Naive thymus-derived CD4-positive, alpha-beta T cell (primary cell): ENCODE measurements at regions not wholly inside any gene's neighbourhood (a gene's known extent, or its start where the extent isn't known, plus 50 kb on each side); places are given as distances from the start of the nearest gene placed in this dataset.

Experiments used
- ATAC-seq: fragments of 150-1000 bp; cut with Tn5 transposase; 2 replicates; pipeline ENCODE4 v1.10.0; 2021; ENCODE audit warnings: mild to moderate bottlenecking, moderate library complexity
- CTCF ChIA-PET: fragments of 350-600 bp; sonication (Branson Sonifier 250); formaldehyde crosslinking; loops from one replicate; lab custom pipeline; 2021; ENCODE audit warnings: antibody characterized with exemption; lab: Charles Lee
- POLR2A ChIA-PET: fragments of 350-600 bp; sonication (Branson Sonifier 250); formaldehyde crosslinking; loops from one replicate; lab custom pipeline; 2021; ENCODE audit warnings: antibody characterized with exemption, inconsistent platforms; lab: Charles Lee
- DNase-seq, 9 donors: peaks; one replicate each; pipeline versions ENCODE4 v3.0.0 to v3.0.0-alpha.2; 2020 to 2022; ENCODE audit warnings: mixed read lengths in 1 of 9
- H3K27ac ChIP-seq: one replicate; pipeline ENCODE4 v1.7.0; 2013; ENCODE audit warnings: mild to moderate bottlenecking, low read depth, low read length, moderate library complexity
- H3K27me3 ChIP-seq, 2 donors: one replicate each; pipeline ENCODE4 v1.7.0; 2013; ENCODE audit warnings: low read length in 2 of 2, mild to moderate bottlenecking in 2 of 2, moderate library complexity in 2 of 2; ENCODE audit not compliant: control insufficient read depth in 2 of 2, insufficient read depth in 2 of 2
- H3K36me3 ChIP-seq, 3 experiments: 1 replicate in 2 of 3; 2 replicates in 1 of 3; pipeline ENCODE4 v1.7.0; 2013; ENCODE audit warnings: low read length in 3 of 3, mild to moderate bottlenecking in 3 of 3, moderate library complexity in 1 of 3; ENCODE audit not compliant: insufficient read depth in 3 of 3, control insufficient read depth in 2 of 3
- H3K4me1 ChIP-seq, 2 donors: one replicate each; pipeline ENCODE4 v1.7.0; 2013; ENCODE audit warnings: low read length in 2 of 2, mild to moderate bottlenecking in 2 of 2, moderate library complexity in 1 of 2; ENCODE audit not compliant: control insufficient read depth in 2 of 2, insufficient read depth in 2 of 2
- H3K4me3 ChIP-seq: 2 replicates; pipeline ENCODE4 v1.7.0; 2013; ENCODE audit warnings: mild to moderate bottlenecking, low read length
- H3K9me3 ChIP-seq, 3 experiments: 1 replicate in 2 of 3; 2 replicates in 1 of 3; pipeline ENCODE4 v1.7.0; 2013; ENCODE audit warnings: low read length in 3 of 3; ENCODE audit not compliant: control insufficient read depth in 2 of 3
- H3K27ac Mint-ChIP-seq, 9 donors: one replicate each; pipeline ENCODE4 v1.8.0; 2020 to 2022; ENCODE audit warnings: mixed read lengths in 9 of 9, mild to moderate bottlenecking in 8 of 9, moderate library complexity in 5 of 9, inconsistent platforms in 2 of 9
- H3K27me3 Mint-ChIP-seq, 5 donors: one replicate each; pipeline ENCODE4 v1.8.0; 2021 to 2022; ENCODE audit warnings: mixed read lengths in 5 of 5, mild to moderate bottlenecking in 1 of 5
- H3K36me3 Mint-ChIP-seq, 5 donors: one replicate each; pipeline ENCODE4 v1.8.0; 2020 to 2022; ENCODE audit warnings: mixed read lengths in 5 of 5, mild to moderate bottlenecking in 3 of 5, inconsistent platforms in 1 of 5
- H3K4me1 Mint-ChIP-seq, 7 donors: one replicate each; pipeline ENCODE4 v1.8.0; 2020 to 2022; ENCODE audit warnings: mixed read lengths in 7 of 7, mild to moderate bottlenecking in 3 of 7, inconsistent platforms in 1 of 7
- H3K4me3 Mint-ChIP-seq, 10 donors: one replicate each; pipeline ENCODE4 v1.8.0; 2020 to 2022; ENCODE audit warnings: mild to moderate bottlenecking in 10 of 10, mixed read lengths in 10 of 10, moderate library complexity in 6 of 10, inconsistent platforms in 2 of 10
- H3K9me3 Mint-ChIP-seq, 11 donors: one replicate each; pipeline ENCODE4 v1.8.0; 2020 to 2022; ENCODE audit warnings: mixed read lengths in 11 of 11, mild to moderate bottlenecking in 4 of 11, inconsistent platforms in 1 of 11, moderate library complexity in 1 of 11
- intact Hi-C, 2 donors: fragments of 100-400 bp; cut with micrococcal nuclease; formaldehyde crosslinking; loops; one replicate each; pipeline ENCODE4 v1.15.1; 2023

- peaks cover 0 to 19% (median 8%) of the 10 kb centered on the region in 11 donors for H3K9me3 Mint-ChIP-seq
- H3K27me3 Mint-ChIP-seq, result no peaks in the 10 kb centered on the region
- H3K4me1 Mint-ChIP-seq, result no peaks in the 10 kb centered on the region
- POLR2A ChIA-PET, result no interaction called here
- CTCF ChIA-PET, result no interaction called here
- peaks cover 0 to 3% (median 0%) of the 10 kb centered on the region in 5 donors for H3K36me3 Mint-ChIP-seq
- no peaks in the 10 kb centered on the region for H3K27me3 ChIP-seq
- no peaks in the 10 kb centered on the region for H3K36me3 ChIP-seq
- DNase-seq (no peak), ATAC-seq (no peak)
- intact Hi-C loops, result no loop called here
- H3K4me3 Mint-ChIP-seq, result no peak overlapping the region
- no peak overlapping the region for H3K27ac ChIP-seq
- H3K4me3 ChIP-seq, result no peak overlapping the region
- H3K27ac Mint-ChIP-seq, result no peak overlapping the region
- peaks cover 0 to 7% (median 0%) of the 10 kb centered on the region in 3 experiments for H3K9me3 ChIP-seq
- H3K4me1 ChIP-seq, result no peaks in the 10 kb centered on the region
Measured at GRCh38 chr4:116515959-116516358, 569.4 kb downstream of the TRAM1L1 start.

- H3K4me1 Mint-ChIP-seq, result no peaks in the 10 kb centered on the region
- DNase-seq (no peak), ATAC-seq (no peak)
- H3K4me1 ChIP-seq, result no peaks in the 10 kb centered on the region
- no peak overlapping the region for H3K27ac Mint-ChIP-seq
- no peaks in the 10 kb centered on the region for H3K36me3 Mint-ChIP-seq
- H3K9me3 Mint-ChIP-seq, result peaks cover 0 to 13% (median 5%) of the 10 kb centered on the region in 11 donors
- H3K27me3 ChIP-seq, result no peaks in the 10 kb centered on the region
- peaks cover 0 to 3% (median 0%) of the 10 kb centered on the region in 3 experiments for H3K9me3 ChIP-seq
- ChIA-PET POLR2A (no interaction called here), CTCF (no interaction called here)
- intact Hi-C loops, result no loop called here
- no peak overlapping the region for H3K4me3 ChIP-seq
- no peaks in the 10 kb centered on the region for H3K36me3 ChIP-seq
- no peak overlapping the region for H3K4me3 Mint-ChIP-seq
- H3K27me3 Mint-ChIP-seq, result no peaks in the 10 kb centered on the region
- H3K27ac ChIP-seq, result no peak overlapping the region
Measured at GRCh38 chr4:116512552-116512951, 572.8 kb downstream of the TRAM1L1 start.

- Histone ChIP-seq H3K27me3 (no peaks in the 10 kb centered on the region), H3K4me1 (no peaks in the 10 kb centered on the region), H3K36me3 (no peaks in the 10 kb centered on the region), H3K27ac (no peak overlapping the region), H3K4me3 (no peak overlapping the region), H3K9me3 (no peaks in the 10 kb centered on the region)
- ATAC-seq, result no peak
- no peaks in the 10 kb centered on the region for H3K4me1 Mint-ChIP-seq
- ChIA-PET POLR2A (no interaction called here), CTCF (no interaction called here)
- no peak for DNase-seq
- no peak overlapping the region for H3K27ac Mint-ChIP-seq
- no peaks in the 10 kb centered on the region for H3K27me3 Mint-ChIP-seq
- H3K9me3 Mint-ChIP-seq, result peaks cover 0 to 5% (median 0%) of the 10 kb centered on the region in 11 donors
- intact Hi-C loops, result no loop called here
- H3K36me3 Mint-ChIP-seq, result no peaks in the 10 kb centered on the region
- H3K4me3 Mint-ChIP-seq, result no peak overlapping the region
Measured at GRCh38 chr4:116501954-116502353, 583.4 kb downstream of the TRAM1L1 start.

- Histone ChIP-seq H3K36me3 (no peaks in the 10 kb centered on the region), H3K27ac (no peak overlapping the region), H3K9me3 (no peaks in the 10 kb centered on the region), H3K4me3 (no peak overlapping the region), H3K4me1 (no peaks in the 10 kb centered on the region), H3K27me3 (no peaks in the 10 kb centered on the region)
- DNase-seq (no peak), ATAC-seq (no peak)
- Mint-ChIP-seq H3K36me3 (no peaks in the 10 kb centered on the region), H3K27me3 (no peaks in the 10 kb centered on the region), H3K9me3 (peaks cover 0 to 5% (median 0%) of the 10 kb centered on the region in 11 donors), H3K4me3 (no peak overlapping the region), H3K27ac (no peak overlapping the region), H3K4me1 (no peaks in the 10 kb centered on the region)
- intact Hi-C loops, result no loop called here
- ChIA-PET CTCF (no interaction called here), POLR2A (no interaction called here)
Measured at GRCh38 chr4:116500225-116500624, 585.2 kb downstream of the TRAM1L1 start.

- no peak overlapping the region for H3K27ac ChIP-seq
- CTCF ChIA-PET, result no interaction called here
- Mint-ChIP-seq H3K27ac (no peak overlapping the region), H3K27me3 (no peaks in the 10 kb centered on the region), H3K36me3 (no peaks in the 10 kb centered on the region), H3K4me1 (no peaks in the 10 kb centered on the region), H3K4me3 (no peak overlapping the region), H3K9me3 (peaks cover 0 to 23% (median 2%) of the 10 kb centered on the region in 11 donors)
- ATAC-seq, result no peak
- no peaks in the 10 kb centered on the region for H3K27me3 ChIP-seq
- no peaks in the 10 kb centered on the region for H3K36me3 ChIP-seq
- intact Hi-C loops, result no loop called here
- DNase-seq, result no peak
- H3K4me3 ChIP-seq, result no peak overlapping the region
- H3K9me3 ChIP-seq, result no peaks in the 10 kb centered on the region
- no peaks in the 10 kb centered on the region for H3K4me1 ChIP-seq
- POLR2A ChIA-PET, result no interaction called here
Measured at GRCh38 chr4:116489739-116490138, 595.6 kb downstream of the TRAM1L1 start.

GRCh38 chr4:116486401-116486800 lies 599.0 kb downstream of the TRAM1L1 start:
- DNase-seq, result no peak
- Histone ChIP-seq H3K4me1 (no peaks in the 10 kb centered on the region), H3K27ac (no peak overlapping the region), H3K36me3 (no peaks in the 10 kb centered on the region), H3K4me3 (no peak overlapping the region), H3K9me3 (no peaks in the 10 kb centered on the region), H3K27me3 (no peaks in the 10 kb centered on the region)
- intact Hi-C loops, result no loop called here
- ChIA-PET CTCF (no interaction called here), POLR2A (no interaction called here)
- Mint-ChIP-seq H3K36me3 (no peaks in the 10 kb centered on the region), H3K27ac (no peak overlapping the region), H3K4me1 (no peaks in the 10 kb centered on the region), H3K4me3 (no peak overlapping the region), H3K9me3 (peaks cover 0 to 22% (median 5%) of the 10 kb centered on the region in 11 donors), H3K27me3 (no peaks in the 10 kb centered on the region)
- no peak for ATAC-seq

- H3K27ac ChIP-seq, result no peak overlapping the region
- no peaks in the 10 kb centered on the region for H3K27me3 ChIP-seq
- H3K9me3 Mint-ChIP-seq, result peaks cover 0 to 16% (median 2%) of the 10 kb centered on the region in 11 donors
- DNase-seq (no peak), ATAC-seq (no peak)
- no peak overlapping the region for H3K4me3 Mint-ChIP-seq
- H3K36me3 ChIP-seq, result no peaks in the 10 kb centered on the region
- ChIA-PET CTCF (no interaction called here), POLR2A (no interaction called here)
- no peak overlapping the region for H3K27ac Mint-ChIP-seq
- H3K4me1 Mint-ChIP-seq, result no peaks in the 10 kb centered on the region
- peaks cover 0 to 4% (median 0%) of the 10 kb centered on the region in 5 donors for H3K27me3 Mint-ChIP-seq
- intact Hi-C loops, result no loop called here
- H3K4me1 ChIP-seq, result no peaks in the 10 kb centered on the region
- H3K4me3 ChIP-seq, result no peak overlapping the region
- no peaks in the 10 kb centered on the region for H3K9me3 ChIP-seq
- peaks cover 0 to 4% (median 0%) of the 10 kb centered on the region in 5 donors for H3K36me3 Mint-ChIP-seq
Measured at GRCh38 chr4:116480546-116480945, 604.8 kb downstream of the TRAM1L1 start.
